Effector memory CD8-positive, alpha-beta T cell (primary cell): ENCODE measurements at regions not wholly inside any gene's neighbourhood (a gene's known extent, or its start where the extent isn't known, plus 50 kb on each side); places are given as distances from the start of the nearest gene placed in this dataset.
A peak's percentile ranks its signal among the peaks of the same experiment; 100 is the strongest.

Experiments
- ATAC-seq: fragments of 150-1000 bp; cut with Tn5 transposase; replicated peaks from 2 replicates; pipeline ENCODE4 v1.10.0; 2021; ENCODE audit warnings: mild to moderate bottlenecking, moderate library complexity
- DNase-seq, 3 experiments: peaks; one replicate each; pipeline ENCODE4 v3.0.0; 2021
- H3K27ac Mint-ChIP-seq, 2 donors: one replicate each; pipeline ENCODE4 v1.8.0; 2022; ENCODE audit warnings: mild to moderate bottlenecking in 2 of 2, mixed read lengths in 2 of 2, moderate library complexity in 2 of 2
- H3K27me3 Mint-ChIP-seq, 2 donors: one replicate each; pipeline ENCODE4 v1.8.0; 2022; ENCODE audit warnings: mixed read lengths in 2 of 2
- H3K36me3 Mint-ChIP-seq: one replicate; pipeline ENCODE4 v1.8.0; 2022; ENCODE audit warnings: mild to moderate bottlenecking, moderate library complexity, mixed read lengths; ENCODE audit not compliant: insufficient read depth
- H3K4me1 Mint-ChIP-seq, 2 donors: one replicate each; pipeline ENCODE4 v1.8.0; 2022; ENCODE audit warnings: low read depth in 2 of 2, mixed read lengths in 2 of 2
- H3K4me3 Mint-ChIP-seq, 2 donors: one replicate each; pipeline ENCODE4 v1.8.0; 2022; ENCODE audit warnings: mild to moderate bottlenecking in 2 of 2, mixed read lengths in 2 of 2, moderate library complexity in 2 of 2
- H3K9me3 Mint-ChIP-seq, 2 donors: one replicate each; pipeline ENCODE4 v1.8.0; 2022; ENCODE audit warnings: mixed read lengths in 2 of 2

- no peak for DNase-seq
- Mint-ChIP-seq H3K36me3 (no peaks in the 10 kb centered on the region), H3K4me1 (no peaks in the 10 kb centered on the region), H3K27ac (no peak overlapping the region), H3K4me3 (no peak overlapping the region), H3K27me3 (peaks cover 2 to 26% of the 10 kb centered on the region in 2 donors), H3K9me3 (no peaks in the 10 kb centered on the region)
- no peak for ATAC-seq
Observed at GRCh38 chr6:138569970-138570724, 70.9 kb upstream of the NHSL1 start.

DNA sequence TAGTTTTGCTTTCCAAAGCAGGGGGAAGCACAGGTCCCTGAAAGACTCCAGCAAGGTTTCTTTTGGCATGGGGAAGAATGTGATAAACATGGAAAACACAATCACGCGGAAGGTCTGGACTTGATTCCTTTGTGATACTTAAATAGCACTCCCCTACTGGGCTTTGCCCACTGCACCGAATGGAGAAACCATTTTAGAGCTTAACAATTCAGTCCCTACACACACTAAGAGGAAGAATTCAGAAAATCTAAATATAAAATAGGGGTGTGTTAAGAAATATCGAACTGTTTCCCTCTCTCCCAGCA is 71.4 kb upstream of the NHSL1 start:
- Mint-ChIP-seq H3K27me3 (peaks cover 0 to 26% of the 10 kb centered on the region in 2 donors), H3K27ac (no peak overlapping the region), H3K4me3 (no peak overlapping the region), H3K4me1 (no peaks in the 10 kb centered on the region), H3K9me3 (no peaks in the 10 kb centered on the region), H3K36me3 (no peaks in the 10 kb centered on the region)
- no peak for ATAC-seq
- DNase-seq: no peak

DNA sequence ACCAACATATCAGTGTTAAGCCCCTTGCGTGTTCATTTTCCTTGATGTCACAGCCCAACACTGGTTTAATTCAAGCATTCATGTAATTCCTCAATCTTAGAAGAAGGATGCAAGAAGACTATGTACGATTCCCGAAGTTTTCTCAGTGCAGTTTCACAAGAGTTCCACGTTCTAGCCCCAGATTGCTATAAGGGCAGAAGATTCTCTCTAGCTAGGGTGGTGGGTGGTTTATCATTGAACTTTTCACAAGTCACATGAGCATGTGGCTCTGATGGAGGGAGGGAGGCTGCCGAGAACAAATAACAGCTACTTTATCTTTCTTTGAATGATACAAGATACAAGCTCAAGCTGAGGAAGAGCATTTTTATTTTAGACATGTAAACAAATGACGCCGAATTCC is 71.9 kb upstream of the NHSL1 start:
- H3K36me3 Mint-ChIP-seq: no peaks in the 10 kb centered on the region
- H3K9me3 Mint-ChIP-seq: no peaks in the 10 kb centered on the region
- no peak overlapping the region for H3K4me3 Mint-ChIP-seq
- H3K4me1 Mint-ChIP-seq: no peaks in the 10 kb centered on the region
- no peak for ATAC-seq
- peaks cover 2 to 26% of the 10 kb centered on the region in 2 donors for H3K27me3 Mint-ChIP-seq
- no peak for DNase-seq
- H3K27ac Mint-ChIP-seq: no peak overlapping the region

- no peak overlapping the region for H3K27ac Mint-ChIP-seq
- ATAC-seq: no peak
- no peak for DNase-seq
- H3K36me3 Mint-ChIP-seq: no peaks in the 10 kb centered on the region
- H3K4me1 Mint-ChIP-seq: no peaks in the 10 kb centered on the region
- peak overlapping the region in 1 of 2 donors; percentile 16 for H3K4me3 Mint-ChIP-seq
- H3K27me3 Mint-ChIP-seq: peaks cover 7 to 26% of the 10 kb centered on the region in 2 donors
- H3K9me3 Mint-ChIP-seq: no peaks in the 10 kb centered on the region
Observed at GRCh38 chr6:138571585-138572166, 72.4 kb upstream of the NHSL1 start.

DNA sequence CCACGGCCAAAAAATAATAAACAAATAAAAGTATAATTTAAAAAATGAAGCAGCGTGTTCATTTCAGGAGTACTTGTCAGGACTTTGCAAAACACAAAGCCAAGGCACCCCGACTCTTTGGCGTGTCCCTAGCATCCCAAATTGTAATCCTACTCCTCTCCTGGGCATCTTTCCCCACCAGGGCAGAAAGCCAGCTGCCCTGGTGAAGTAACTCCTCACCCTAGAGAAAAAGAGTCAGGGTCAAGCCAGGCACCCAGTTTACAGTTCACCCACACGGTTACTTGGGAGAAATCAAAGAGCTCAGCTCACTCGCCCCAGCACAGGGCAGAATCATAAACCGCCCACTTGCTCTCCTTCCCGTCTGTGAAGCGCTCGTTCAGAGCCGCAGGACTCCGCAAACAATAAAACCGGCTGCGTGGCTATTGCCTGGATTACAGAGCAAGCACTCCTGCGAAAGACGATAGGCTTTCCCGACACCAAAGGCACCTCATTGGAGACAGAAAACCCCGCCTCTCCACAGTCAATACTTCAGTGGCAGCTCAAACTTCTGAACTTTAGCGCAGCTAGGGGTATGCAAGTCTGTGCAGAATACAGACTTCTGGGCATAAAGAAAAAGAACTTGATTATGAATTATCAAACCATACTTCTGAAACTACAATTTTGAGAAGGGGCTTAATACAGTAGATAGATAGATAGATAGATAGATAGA is 73.0 kb upstream of the NHSL1 start:
- no peak for ATAC-seq
- Mint-ChIP-seq H3K27ac (no peak overlapping the region), H3K4me1 (no peaks in the 10 kb centered on the region), H3K4me3 (peak overlapping the region in 1 of 2 donors; percentile 16), H3K27me3 (peaks cover 8 to 23% of the 10 kb centered on the region in 2 donors), H3K36me3 (no peaks in the 10 kb centered on the region), H3K9me3 (no peaks in the 10 kb centered on the region)
- DNase-seq: no peak

DNA sequence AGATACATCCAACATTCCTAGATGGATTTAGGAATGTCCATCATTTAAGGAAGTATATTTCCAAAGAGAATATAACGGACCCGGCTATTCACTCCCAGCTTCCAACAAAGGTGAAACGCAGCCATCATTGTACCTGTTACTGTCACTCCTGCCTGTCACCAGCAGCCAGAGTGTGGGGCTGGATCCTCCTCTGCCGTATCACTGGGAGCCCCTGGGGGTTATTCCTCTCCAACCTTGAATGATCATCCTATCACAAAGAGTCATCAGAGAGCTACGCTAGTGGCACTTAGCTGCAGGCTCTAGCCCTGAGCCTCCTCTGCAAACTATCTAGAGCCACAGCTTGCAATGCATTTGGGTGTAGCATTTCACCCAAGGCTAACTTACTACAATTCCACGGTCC is 73.6 kb upstream of the NHSL1 start:
- Mint-ChIP-seq H3K36me3 (no peaks in the 10 kb centered on the region), H3K27ac (no peak overlapping the region), H3K4me3 (no peak overlapping the region), H3K9me3 (no peaks in the 10 kb centered on the region), H3K4me1 (no peaks in the 10 kb centered on the region), H3K27me3 (peaks cover 8 to 18% of the 10 kb centered on the region in 2 donors)
- no peak for ATAC-seq
- no peak for DNase-seq

- ATAC-seq (no peak), DNase-seq (no peak)
- H3K4me3 Mint-ChIP-seq: no peak overlapping the region
- no peaks in the 10 kb centered on the region for H3K9me3 Mint-ChIP-seq
- no peak overlapping the region for H3K27ac Mint-ChIP-seq
- peaks cover 8 to 12% of the 10 kb centered on the region in 2 donors for H3K27me3 Mint-ChIP-seq
- no peaks in the 10 kb centered on the region for H3K4me1 Mint-ChIP-seq
- H3K36me3 Mint-ChIP-seq: no peaks in the 10 kb centered on the region
Observed at GRCh38 chr6:138575257-138575656, 76.0 kb upstream of the NHSL1 start.

DNA sequence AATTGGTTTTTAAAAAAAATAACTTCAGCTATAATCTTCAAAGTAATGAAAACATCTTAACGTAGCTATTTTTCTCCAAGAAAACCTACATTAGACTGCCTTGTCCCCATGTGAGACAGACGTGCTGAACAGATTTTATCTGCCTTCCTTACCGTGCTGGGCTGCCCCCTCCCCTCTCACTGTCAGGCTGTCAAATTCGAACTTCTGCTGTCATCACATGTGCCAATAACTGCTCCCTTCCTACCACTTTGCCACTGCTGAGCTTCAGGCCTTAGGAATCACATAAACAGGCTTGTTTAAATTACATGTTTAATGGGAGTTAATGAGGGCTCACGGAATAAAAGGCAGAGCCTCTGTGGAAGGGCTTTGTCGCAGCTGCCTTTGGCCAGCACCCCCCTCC is 77.0 kb upstream of the NHSL1 start:
- Mint-ChIP-seq H3K27me3 (peaks cover 8 to 12% of the 10 kb centered on the region in 2 donors), H3K27ac (no peak overlapping the region), H3K4me3 (no peak overlapping the region), H3K36me3 (no peaks in the 10 kb centered on the region), H3K4me1 (no peaks in the 10 kb centered on the region), H3K9me3 (no peaks in the 10 kb centered on the region)
- no peak for DNase-seq
- no peak for ATAC-seq

DNA sequence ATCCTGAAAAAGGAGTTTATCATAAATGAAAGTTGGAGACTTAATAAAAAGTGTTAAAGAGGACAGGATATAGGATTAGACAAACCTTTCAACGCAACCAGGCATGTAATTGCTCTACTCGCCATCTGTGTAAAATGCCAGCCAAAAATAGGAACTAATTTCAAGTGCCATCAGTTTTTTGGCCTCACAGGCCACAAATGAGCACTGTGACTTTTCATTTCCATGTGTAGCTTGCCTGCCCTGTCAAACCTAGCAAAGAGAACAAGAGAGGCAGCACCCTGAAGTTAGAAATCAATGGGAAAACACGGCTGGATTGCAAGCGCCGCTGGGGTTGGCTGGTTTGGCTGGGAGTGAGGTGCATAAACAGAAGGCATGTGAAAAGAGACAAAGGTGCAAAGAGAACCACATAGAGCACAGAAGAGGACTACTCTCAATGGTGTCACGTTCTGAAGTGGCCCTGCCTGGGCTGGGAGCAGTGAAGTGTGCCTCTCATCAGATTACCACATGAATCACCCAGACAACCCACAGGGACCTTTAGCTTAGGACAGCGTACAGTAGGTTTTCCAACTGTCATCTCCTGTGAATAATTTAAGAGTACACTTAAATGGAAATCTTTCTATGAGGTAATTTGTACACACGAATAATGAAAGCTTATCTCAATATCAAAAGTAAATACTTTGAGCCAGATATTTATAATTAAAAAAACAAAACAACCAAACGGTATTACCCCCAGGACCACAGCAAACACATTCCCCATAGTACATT is 78.0 kb upstream of the NHSL1 start:
- H3K27me3 Mint-ChIP-seq: peaks cover 8 to 9% of the 10 kb centered on the region in 2 donors

DNA sequence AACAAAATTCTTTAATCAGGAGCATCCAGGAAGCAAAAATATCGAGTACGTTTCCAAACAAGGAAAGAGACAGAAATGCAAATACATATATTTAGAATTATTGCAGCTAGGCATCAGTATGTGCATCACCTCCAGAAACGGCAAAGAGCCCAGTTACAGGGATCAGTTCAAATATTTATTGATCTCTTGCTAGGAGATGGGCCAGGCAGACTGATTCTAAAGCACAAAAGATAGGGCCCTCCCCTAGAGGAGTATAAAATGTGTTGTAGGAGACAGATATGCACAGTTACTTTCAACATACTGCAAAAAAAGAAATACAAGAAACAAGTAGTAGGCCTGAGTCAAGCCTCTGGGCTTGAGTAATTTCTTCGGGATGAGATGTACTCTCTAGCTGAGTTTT is 80.7 kb upstream of the NHSL1 start:
- no peak for ATAC-seq
- Mint-ChIP-seq H3K27ac (no peak overlapping the region), H3K36me3 (no peaks in the 10 kb centered on the region), H3K27me3 (peaks cover 6 to 8% of the 10 kb centered on the region in 2 donors), H3K9me3 (no peaks in the 10 kb centered on the region), H3K4me3 (no peak overlapping the region), H3K4me1 (no peaks in the 10 kb centered on the region)
- no peak for DNase-seq

More for the DNA sequence above, 78.0 kb upstream of the NHSL1 start:
- H3K4me3 Mint-ChIP-seq: no peak overlapping the region
- no peak overlapping the region for H3K27ac Mint-ChIP-seq
- no peak for ATAC-seq
- H3K9me3 Mint-ChIP-seq: no peaks in the 10 kb centered on the region
- no peaks in the 10 kb centered on the region for H3K4me1 Mint-ChIP-seq
- DNase-seq: no peak
- no peaks in the 10 kb centered on the region for H3K36me3 Mint-ChIP-seq

DNA sequence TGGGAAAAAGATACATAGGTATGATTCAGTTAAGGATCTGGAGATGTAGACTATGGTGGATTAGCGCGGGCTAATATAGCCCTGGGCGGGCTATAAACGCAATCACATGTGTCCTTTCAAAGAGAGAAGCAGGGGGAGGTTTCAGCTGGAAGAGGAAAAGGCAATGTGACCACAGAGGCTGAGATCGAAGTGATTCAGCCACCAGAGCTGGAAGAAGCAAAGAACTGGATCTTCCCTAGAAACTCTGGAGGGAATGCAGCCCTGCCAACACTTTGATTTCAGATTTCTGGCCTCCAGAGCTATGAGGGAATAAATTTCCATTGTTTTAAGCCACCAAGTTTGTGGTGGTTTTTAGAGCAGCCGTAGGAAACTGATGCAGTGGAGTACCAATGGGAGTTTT is 81.5 kb upstream of the NHSL1 start:
- ATAC-seq (no peak), DNase-seq (no peak)
- Mint-ChIP-seq H3K4me3 (no peak overlapping the region), H3K4me1 (no peaks in the 10 kb centered on the region), H3K9me3 (no peaks in the 10 kb centered on the region), H3K27me3 (peaks cover 6 to 8% of the 10 kb centered on the region in 2 donors), H3K36me3 (no peaks in the 10 kb centered on the region), H3K27ac (no peak overlapping the region)

GRCh38 chr6:138582573-138582972 is 83.3 kb upstream of the NHSL1 start:
- Mint-ChIP-seq H3K27me3 (peaks cover 0 to 6% of the 10 kb centered on the region in 2 donors), H3K4me3 (no peak overlapping the region), H3K9me3 (no peaks in the 10 kb centered on the region), H3K36me3 (no peaks in the 10 kb centered on the region), H3K4me1 (no peaks in the 10 kb centered on the region), H3K27ac (no peak overlapping the region)
- no peak for ATAC-seq
- no peak for DNase-seq

DNA sequence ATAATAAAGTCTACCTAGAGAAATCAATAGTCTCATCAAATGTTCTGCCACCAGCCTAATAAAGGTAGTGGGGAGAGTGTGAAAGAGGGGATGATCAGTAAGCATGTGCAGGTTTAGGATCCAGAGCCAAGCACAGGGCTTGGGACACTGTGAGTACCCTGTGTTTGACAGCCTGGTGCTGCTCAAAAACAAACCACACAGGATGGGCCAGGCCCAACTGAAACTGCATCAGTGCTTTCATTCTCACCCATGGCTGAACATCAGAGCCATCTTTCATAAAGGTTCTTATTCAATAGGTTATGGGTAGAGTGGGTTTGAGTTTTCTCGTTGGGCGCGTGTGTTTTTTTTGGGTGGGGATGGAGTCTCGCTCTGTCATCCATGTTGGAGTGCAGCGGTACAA is 87.3 kb upstream of the NHSL1 start:
- Mint-ChIP-seq H3K9me3 (no peaks in the 10 kb centered on the region), H3K27ac (no peak overlapping the region), H3K27me3 (peaks cover 0 to 6% of the 10 kb centered on the region in 2 donors), H3K36me3 (no peaks in the 10 kb centered on the region), H3K4me1 (peaks cover 0 to 5% of the 10 kb centered on the region in 2 donors), H3K4me3 (no peak overlapping the region)
- DNase-seq: no peak
- no peak for ATAC-seq
